IgD-negative memory B cell (primary cell): ENCODE measurements at regions not wholly inside any gene's neighbourhood (a gene's known extent, or its start where the extent isn't known, plus 50 kb on each side); places are given as distances from the start of the nearest gene placed in this dataset.

ENCODE experiments used
- H3K27ac Mint-ChIP-seq, 3 donors: one replicate each; pipeline ENCODE4 v1.8.0; 2020 to 2022; ENCODE audit warnings: mild to moderate bottlenecking in 3 of 3, mixed read lengths in 3 of 3, moderate library complexity in 1 of 3
- H3K27me3 Mint-ChIP-seq: one replicate; pipeline ENCODE4 v1.8.0; 2021; ENCODE audit warnings: mixed read lengths
- H3K36me3 Mint-ChIP-seq: one replicate; pipeline ENCODE4 v1.8.0; 2020; ENCODE audit warnings: mild to moderate bottlenecking, mixed read lengths
- H3K4me1 Mint-ChIP-seq, 3 donors: one replicate each; pipeline ENCODE4 v1.8.0; 2020 to 2022; ENCODE audit warnings: mixed read lengths in 3 of 3, mild to moderate bottlenecking in 1 of 3
- H3K4me3 Mint-ChIP-seq, 4 donors: one replicate each; pipeline ENCODE4 v1.8.0; 2020 to 2022; ENCODE audit warnings: mild to moderate bottlenecking in 4 of 4, mixed read lengths in 4 of 4, moderate library complexity in 3 of 4
- H3K9me3 Mint-ChIP-seq, 3 donors: one replicate each; pipeline ENCODE4 v1.8.0; 2020 to 2021; ENCODE audit warnings: mixed read lengths in 3 of 3, mild to moderate bottlenecking in 1 of 3

DNA sequence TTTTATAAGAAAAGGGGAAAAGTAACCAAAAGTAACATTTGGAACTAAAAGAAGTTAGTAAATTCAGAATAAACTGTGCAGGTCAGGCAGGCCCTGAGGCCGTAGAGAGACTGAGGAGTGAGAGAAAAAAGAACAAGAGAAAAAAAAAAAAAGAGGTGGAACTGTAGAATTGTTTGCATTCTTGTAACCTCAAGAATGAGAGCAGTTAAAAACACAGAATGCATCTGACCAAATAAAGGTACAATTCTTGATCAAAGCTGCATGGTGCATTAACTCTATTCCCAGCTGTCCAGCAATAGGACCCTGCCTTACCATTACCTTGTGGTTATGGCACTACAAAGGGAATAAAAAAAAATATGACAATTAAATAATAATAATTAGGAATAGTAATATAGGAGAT is 170.1 kb upstream of the SEMA3A start:
- Mint-ChIP-seq H3K27ac (no peak overlapping the region), H3K36me3 (no peaks in the 10 kb centered on the region), H3K4me1 (no peaks in the 10 kb centered on the region), H3K4me3 (no peak overlapping the region), H3K9me3 (peaks cover 0 to 8% (median 2%) of the 10 kb centered on the region in 3 donors), H3K27me3 (no peaks in the 10 kb centered on the region)

DNA sequence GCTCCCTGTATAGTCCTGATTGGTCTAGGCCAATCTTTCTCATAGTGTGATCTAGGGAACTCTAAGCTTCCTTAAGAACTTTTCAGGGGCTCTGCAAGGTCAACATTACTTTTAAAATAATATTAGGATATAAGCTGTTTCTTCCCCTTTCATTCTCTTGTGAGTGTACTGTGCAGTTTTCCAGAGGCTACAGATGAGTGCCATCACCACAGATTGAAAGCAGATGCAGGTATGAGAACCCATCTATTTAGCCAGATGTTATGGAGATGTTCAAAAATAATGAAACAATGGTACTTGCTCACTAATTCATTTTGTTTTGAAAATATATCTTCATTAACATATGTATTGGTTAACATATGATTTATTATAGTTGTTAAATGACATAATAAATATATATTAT is 169.2 kb upstream of the SEMA3A start:
- Mint-ChIP-seq H3K4me3 (no peak overlapping the region), H3K36me3 (no peaks in the 10 kb centered on the region), H3K9me3 (peaks cover 0 to 8% (median 2%) of the 10 kb centered on the region in 3 donors), H3K27ac (no peak overlapping the region), H3K4me1 (no peaks in the 10 kb centered on the region), H3K27me3 (no peaks in the 10 kb centered on the region)

DNA sequence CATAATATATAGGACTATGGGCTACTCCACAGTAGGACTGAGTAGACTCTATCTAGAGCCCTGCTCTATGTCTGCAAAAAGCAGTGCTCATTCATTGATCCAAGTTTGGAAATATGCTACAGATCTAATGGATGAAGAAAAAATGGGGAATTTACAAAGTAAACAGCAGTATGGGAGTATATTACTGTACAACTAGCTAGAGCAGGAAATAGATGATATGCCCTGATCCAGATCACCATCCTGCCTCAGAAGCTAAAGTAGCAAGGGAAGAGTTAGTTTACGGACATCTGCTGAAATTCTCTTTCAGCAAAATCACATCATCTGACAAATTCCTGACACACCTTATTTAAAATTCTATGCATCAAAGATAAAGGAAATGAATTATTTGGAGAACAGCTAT is 168.2 kb upstream of the SEMA3A start:
- no peak overlapping the region for H3K27ac Mint-ChIP-seq
- H3K27me3 Mint-ChIP-seq, result no peaks in the 10 kb centered on the region
- no peak overlapping the region for H3K4me3 Mint-ChIP-seq
- no peaks in the 10 kb centered on the region for H3K4me1 Mint-ChIP-seq
- no peaks in the 10 kb centered on the region for H3K36me3 Mint-ChIP-seq
- H3K9me3 Mint-ChIP-seq, result peaks cover 0 to 8% (median 2%) of the 10 kb centered on the region in 3 donors

DNA sequence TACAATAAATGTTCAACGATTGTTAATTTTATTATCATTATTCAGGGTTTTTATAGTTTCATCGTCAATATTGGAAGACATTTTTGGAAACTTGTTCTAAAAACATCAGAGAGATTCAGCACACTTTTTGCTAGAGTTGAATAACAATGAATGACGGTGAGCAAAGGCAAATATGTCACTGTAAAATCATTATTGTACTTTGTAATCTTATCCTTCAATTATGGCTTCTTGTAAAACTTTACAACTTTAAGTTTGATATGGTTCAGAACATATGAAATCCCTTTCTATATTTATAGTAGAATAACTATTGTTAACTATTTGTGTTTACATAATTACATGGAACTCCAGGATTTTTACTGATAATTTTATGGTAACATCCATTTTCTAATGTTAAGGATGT is 167.8 kb upstream of the SEMA3A start:
- H3K4me3 Mint-ChIP-seq, result no peak overlapping the region
- no peaks in the 10 kb centered on the region for H3K27me3 Mint-ChIP-seq
- no peak overlapping the region for H3K27ac Mint-ChIP-seq

DNA sequence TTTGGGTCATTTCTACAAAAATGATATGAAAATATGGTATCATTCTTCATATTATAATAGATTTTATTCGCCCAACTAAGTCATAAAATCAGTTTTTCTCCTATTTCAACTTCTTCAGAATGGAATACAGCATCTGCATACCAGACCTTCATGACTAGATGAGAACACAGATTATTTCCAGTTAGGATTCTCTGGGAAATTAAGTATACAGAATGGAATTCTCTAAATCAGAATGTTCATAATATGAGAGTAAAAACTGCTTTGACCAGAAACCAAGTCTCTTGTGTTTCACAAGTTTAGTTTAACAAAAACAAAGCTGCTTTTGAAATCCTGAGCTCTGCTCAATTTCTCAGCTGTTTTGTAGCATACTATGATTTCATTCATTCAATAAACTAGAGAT is 160.3 kb upstream of the SEMA3A start:
- H3K36me3 Mint-ChIP-seq, result no peaks in the 10 kb centered on the region
- no peak overlapping the region for H3K4me3 Mint-ChIP-seq
- H3K27ac Mint-ChIP-seq, result no peak overlapping the region
- H3K9me3 Mint-ChIP-seq, result peaks cover 0 to 2% (median 0%) of the 10 kb centered on the region in 3 donors
- H3K27me3 Mint-ChIP-seq, result no peaks in the 10 kb centered on the region
- no peaks in the 10 kb centered on the region for H3K4me1 Mint-ChIP-seq

More for the DNA sequence above, 167.8 kb upstream of the SEMA3A start:
- no peaks in the 10 kb centered on the region for H3K4me1 Mint-ChIP-seq
- H3K36me3 Mint-ChIP-seq, result no peaks in the 10 kb centered on the region
- peaks cover 0 to 8% (median 2%) of the 10 kb centered on the region in 3 donors for H3K9me3 Mint-ChIP-seq

DNA sequence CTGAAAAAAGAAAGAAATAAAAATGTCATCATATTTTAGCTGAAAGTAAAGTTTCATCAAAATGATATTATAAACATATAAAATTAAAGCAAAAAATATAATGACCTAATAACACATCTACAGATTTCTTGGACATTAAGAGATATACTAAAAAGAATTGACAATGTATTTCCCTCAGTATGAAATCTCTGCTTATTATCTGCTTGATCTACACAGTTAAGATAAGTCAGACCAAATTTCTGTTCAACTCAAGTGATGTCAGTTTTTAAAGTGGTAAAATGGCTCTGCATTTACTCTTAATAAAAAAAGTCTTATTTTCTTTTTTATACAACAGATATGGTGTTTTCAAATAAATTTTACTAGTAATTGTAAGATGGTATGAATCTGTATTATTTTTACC is 159.4 kb upstream of the SEMA3A start:
- Mint-ChIP-seq H3K36me3 (no peaks in the 10 kb centered on the region), H3K27me3 (no peaks in the 10 kb centered on the region), H3K27ac (no peak overlapping the region)

DNA sequence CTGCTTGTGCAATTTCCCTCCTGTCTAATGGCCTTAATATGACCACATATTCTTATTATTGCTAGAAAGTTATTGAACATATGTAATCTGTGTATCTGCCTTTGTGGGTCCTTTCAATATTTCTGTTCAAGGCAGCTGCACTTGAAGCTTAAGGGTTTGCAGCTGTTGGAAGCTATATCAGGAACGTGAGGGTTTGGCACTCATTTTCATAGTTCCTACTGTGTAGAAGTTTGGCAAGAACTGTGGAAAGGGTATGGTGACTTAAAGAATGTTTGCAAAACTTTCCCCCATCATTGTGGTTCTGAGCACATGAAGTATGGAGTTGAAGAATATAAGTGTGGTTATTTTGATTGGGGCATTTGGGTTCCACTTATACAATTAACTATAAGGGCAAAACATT is 144.7 kb upstream of the SEMA3A start:
- Mint-ChIP-seq H3K27me3 (no peaks in the 10 kb centered on the region), H3K4me3 (no peak overlapping the region), H3K36me3 (no peaks in the 10 kb centered on the region), H3K27ac (no peak overlapping the region), H3K4me1 (no peaks in the 10 kb centered on the region), H3K9me3 (peaks cover 2 to 8% (median 6%) of the 10 kb centered on the region in 3 donors)

More for the DNA sequence above, 159.4 kb upstream of the SEMA3A start:
- Mint-ChIP-seq H3K4me3 (no peak overlapping the region), H3K9me3 (peaks cover 0 to 3% (median 2%) of the 10 kb centered on the region in 3 donors), H3K4me1 (no peaks in the 10 kb centered on the region)

DNA sequence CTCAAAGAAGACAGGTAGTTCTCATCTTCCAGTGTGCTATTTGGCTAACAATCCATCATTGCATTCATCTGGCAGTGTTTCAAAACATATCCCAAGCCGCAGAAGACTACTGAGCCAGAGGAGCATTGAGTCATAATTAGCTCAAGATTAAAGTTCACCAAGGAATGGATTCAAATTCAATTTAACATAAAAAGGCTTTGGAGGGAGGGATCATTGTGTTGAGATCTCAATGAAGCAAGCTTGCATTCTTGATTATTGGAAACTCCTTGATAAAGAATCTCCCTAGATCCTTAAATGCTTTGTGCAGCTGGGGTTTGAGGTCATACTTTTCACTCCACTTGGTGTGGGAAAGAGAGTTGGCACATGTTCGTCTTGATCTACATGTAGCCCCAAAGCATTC is 142.8 kb upstream of the SEMA3A start:
- H3K27ac Mint-ChIP-seq, result no peak overlapping the region
- H3K4me3 Mint-ChIP-seq, result no peak overlapping the region
- H3K27me3 Mint-ChIP-seq, result no peaks in the 10 kb centered on the region
- H3K36me3 Mint-ChIP-seq, result no peaks in the 10 kb centered on the region
- no peaks in the 10 kb centered on the region for H3K4me1 Mint-ChIP-seq
- H3K9me3 Mint-ChIP-seq, result peaks cover 2 to 5% (median 3%) of the 10 kb centered on the region in 3 donors

DNA sequence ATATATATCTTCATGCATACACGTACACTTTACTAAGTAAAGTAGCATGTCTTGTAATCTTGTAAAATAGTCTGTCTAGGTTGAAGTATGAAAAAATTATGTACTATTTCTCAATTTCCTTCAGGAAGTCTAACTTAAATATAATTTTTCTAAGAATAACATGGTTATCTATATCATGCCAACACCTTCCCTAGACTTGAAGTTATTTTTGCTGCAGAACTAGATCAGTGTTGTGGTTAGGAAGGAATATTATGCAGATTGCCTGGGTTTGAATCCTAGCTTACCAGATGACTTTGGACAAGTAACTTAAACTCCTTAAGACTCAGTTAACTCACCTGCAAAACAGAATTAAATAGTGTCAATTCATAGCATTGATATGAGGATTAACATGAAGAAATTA is 142.2 kb upstream of the SEMA3A start:
- no peaks in the 10 kb centered on the region for H3K4me1 Mint-ChIP-seq
- H3K9me3 Mint-ChIP-seq, result peaks cover 2 to 5% (median 3%) of the 10 kb centered on the region in 3 donors
- H3K27ac Mint-ChIP-seq, result no peak overlapping the region
- H3K27me3 Mint-ChIP-seq, result no peaks in the 10 kb centered on the region
- H3K4me3 Mint-ChIP-seq, result no peak overlapping the region
- H3K36me3 Mint-ChIP-seq, result no peaks in the 10 kb centered on the region

DNA sequence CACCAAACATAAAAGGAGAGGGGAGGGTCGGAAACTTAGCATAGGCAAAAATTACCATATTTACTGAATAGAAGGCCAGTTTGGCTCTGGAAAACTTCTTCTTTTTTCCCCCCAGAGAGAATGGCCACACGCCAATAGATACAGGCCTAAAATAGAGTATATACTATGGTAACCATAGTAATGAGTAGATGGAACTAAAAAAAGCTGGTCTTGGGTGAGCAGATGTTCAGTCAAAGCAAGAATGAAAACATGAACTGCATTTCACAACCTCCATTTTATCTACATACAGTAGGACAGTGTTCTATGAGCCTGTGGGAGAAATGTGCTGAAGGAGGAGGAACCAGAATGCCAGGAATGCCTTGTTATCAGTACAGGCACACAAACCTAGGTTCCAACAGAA is 141.7 kb upstream of the SEMA3A start:
- Mint-ChIP-seq H3K9me3 (peaks cover 0 to 5% (median 3%) of the 10 kb centered on the region in 3 donors), H3K27ac (no peak overlapping the region), H3K27me3 (no peaks in the 10 kb centered on the region), H3K4me3 (no peak overlapping the region), H3K36me3 (no peaks in the 10 kb centered on the region), H3K4me1 (no peaks in the 10 kb centered on the region)

DNA sequence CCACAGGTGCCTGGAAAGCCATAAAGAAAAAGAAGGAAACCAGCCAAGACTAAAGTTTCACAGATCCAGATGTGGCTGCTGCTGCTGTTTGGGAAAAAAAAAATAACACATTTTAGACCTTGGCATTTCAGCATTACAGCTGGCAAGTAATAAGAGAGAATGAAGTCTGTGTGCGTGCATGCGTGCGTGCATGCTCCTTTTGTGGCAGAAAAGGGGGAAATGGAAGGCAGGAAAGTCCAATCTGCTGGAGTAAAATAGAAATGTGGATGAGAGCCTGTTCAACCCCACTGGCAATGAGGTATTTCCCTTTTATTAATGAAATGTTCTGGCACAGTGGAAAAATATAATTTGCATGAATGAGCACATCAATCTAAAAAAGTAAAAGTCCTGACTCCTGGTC is 137.0 kb upstream of the SEMA3A start:
- no peaks in the 10 kb centered on the region for H3K27me3 Mint-ChIP-seq
- no peak overlapping the region for H3K27ac Mint-ChIP-seq
- H3K4me3 Mint-ChIP-seq, result no peak overlapping the region
- peaks cover 0 to 5% (median 3%) of the 10 kb centered on the region in 3 donors for H3K9me3 Mint-ChIP-seq
- no peaks in the 10 kb centered on the region for H3K36me3 Mint-ChIP-seq
- no peaks in the 10 kb centered on the region for H3K4me1 Mint-ChIP-seq

DNA sequence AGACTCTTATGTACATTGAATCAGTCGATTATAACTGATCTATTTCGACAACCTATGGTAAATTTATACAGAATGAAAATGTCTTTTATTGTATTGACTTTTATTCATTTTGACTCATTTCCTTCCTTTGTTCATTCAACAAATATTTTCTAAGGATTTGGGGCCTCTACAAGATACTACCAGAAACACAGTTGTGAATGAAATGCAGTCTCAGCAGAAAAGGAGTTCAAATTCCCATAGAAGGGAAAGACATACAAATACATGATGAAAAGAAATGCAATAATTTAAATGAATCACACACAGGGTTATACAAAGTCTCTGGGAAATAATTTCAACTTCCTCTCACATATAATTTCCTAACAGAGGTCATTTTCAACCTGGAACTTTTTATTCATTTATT is 134.0 kb upstream of the SEMA3A start:
- H3K27me3 Mint-ChIP-seq, result no peaks in the 10 kb centered on the region
- H3K36me3 Mint-ChIP-seq, result no peaks in the 10 kb centered on the region
- no peak overlapping the region for H3K27ac Mint-ChIP-seq
- no peaks in the 10 kb centered on the region for H3K9me3 Mint-ChIP-seq
- H3K4me1 Mint-ChIP-seq, result no peaks in the 10 kb centered on the region
- H3K4me3 Mint-ChIP-seq, result no peak overlapping the region

DNA sequence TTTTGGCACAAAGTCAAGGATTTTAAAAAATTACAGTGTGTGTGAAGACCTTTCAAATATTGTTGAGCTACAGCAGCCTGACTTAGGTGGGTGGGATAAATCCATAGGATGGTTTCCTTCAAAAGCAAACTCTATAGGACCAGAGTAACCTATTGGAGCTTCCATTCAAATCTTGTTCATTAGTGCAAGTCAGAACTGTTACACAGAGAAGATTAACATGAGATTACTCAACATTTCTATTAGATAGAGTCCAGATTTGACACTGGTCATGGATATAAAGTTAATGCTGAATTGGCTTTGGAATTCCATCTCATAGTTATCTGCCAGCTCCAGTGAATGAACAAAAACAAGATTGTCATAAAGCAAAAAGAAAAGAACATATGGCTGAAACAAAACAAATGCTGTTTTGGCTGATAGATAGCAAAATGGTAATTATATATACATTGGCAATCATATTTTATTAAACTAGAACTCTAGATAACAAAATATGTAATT is 129.6 kb upstream of the SEMA3A start:
- Mint-ChIP-seq H3K27ac (no peak overlapping the region), H3K27me3 (no peaks in the 10 kb centered on the region), H3K4me3 (no peak overlapping the region), H3K4me1 (no peaks in the 10 kb centered on the region), H3K36me3 (no peaks in the 10 kb centered on the region), H3K9me3 (peaks cover 0 to 1% (median under 1%) of the 10 kb centered on the region in 3 donors)

DNA sequence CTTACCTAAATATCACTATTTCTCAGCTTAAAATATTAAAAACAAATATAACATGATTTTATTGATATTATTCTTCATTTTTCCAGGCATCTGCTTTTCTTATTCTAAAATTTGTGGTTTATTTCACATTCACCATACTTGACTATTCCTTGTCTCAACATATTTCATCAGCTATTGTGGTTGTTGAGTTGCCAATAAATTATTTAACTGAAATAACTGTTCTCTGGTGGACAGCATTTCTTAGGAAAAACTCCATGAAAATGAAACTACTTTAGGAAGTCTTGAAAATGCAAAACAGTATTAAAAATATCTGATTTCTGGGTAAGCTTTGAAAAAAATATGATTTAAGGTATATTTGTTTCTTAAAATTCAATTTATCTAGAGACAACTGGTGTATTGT is 122.9 kb upstream of the SEMA3A start:
- Mint-ChIP-seq H3K27ac (no peak overlapping the region), H3K36me3 (no peaks in the 10 kb centered on the region), H3K4me3 (no peak overlapping the region), H3K27me3 (no peaks in the 10 kb centered on the region), H3K4me1 (no peaks in the 10 kb centered on the region), H3K9me3 (peaks cover 1 to 5% (median 2%) of the 10 kb centered on the region in 3 donors)

DNA sequence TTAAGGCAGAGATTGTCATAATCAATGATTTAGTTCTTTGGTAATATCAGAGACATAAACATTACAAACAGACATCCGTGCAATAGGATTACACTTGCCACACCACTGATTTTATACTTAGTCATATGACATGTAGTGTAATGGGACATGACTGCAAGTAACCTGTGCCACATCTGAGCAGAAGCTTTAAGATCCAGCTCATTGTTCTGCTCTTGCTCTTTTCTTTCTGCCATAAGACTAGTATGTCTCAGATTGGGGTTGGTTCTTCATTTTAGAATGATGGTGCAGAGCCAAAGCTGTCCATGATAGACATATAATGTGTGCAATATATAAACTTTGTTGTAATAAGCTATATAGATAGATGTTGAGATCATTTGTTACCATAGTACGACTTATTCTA is 119.7 kb upstream of the SEMA3A start:
- peaks cover 0 to 5% (median 2%) of the 10 kb centered on the region in 3 donors for H3K9me3 Mint-ChIP-seq
- H3K4me3 Mint-ChIP-seq, result no peak overlapping the region
- no peaks in the 10 kb centered on the region for H3K4me1 Mint-ChIP-seq
- H3K36me3 Mint-ChIP-seq, result no peaks in the 10 kb centered on the region
- no peak overlapping the region for H3K27ac Mint-ChIP-seq
- no peaks in the 10 kb centered on the region for H3K27me3 Mint-ChIP-seq

DNA sequence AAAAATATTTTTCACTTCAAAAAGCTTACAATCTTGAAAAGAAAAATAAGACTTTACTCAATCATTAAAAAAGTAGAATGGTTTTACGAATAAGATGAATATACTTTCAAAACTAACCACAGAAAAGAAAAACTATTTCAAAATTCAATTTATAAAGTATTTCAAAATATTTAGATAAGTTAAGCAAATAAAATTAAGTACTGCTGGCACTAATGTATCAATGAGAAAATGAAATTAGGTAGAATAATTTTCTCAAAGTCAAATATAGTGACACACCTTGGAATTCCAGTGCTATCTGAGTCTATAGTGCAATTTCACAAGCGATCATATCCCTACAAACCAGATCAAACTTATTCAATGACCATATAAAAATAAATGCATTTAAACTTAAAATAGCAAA is 109.8 kb upstream of the SEMA3A start:
- Mint-ChIP-seq H3K27me3 (no peaks in the 10 kb centered on the region), H3K9me3 (peaks cover 0 to 3% (median 3%) of the 10 kb centered on the region in 3 donors)

DNA sequence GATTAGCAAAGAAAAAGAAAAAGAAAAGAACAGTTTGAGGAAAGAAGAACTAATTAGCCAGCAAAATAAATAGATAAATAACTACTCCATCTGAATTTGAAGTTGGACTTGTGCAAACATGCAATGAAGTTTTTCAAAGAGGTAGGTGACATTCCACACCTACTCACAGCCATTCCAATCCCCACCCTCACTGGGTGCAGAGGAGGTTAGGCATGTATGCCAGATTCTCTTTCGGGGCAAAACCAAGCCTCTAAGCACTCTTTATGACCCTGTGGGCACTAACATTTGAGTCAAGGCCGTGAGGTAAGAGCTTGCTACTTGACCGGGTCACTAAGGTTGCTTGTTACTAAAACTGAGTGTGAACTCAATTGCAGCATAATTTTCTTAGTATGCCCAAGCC is 108.4 kb upstream of the SEMA3A start:
- Mint-ChIP-seq H3K4me3 (no peak overlapping the region), H3K9me3 (peaks cover 0 to 3% (median 2%) of the 10 kb centered on the region in 3 donors), H3K36me3 (peaks cover 1% of the 10 kb centered on the region), H3K4me1 (no peaks in the 10 kb centered on the region), H3K27ac (no peak overlapping the region), H3K27me3 (no peaks in the 10 kb centered on the region)

More for the DNA sequence above, 109.8 kb upstream of the SEMA3A start:
- Mint-ChIP-seq H3K4me1 (no peaks in the 10 kb centered on the region), H3K27ac (no peak overlapping the region), H3K36me3 (no peaks in the 10 kb centered on the region), H3K4me3 (no peak overlapping the region)
